ENCODE measurements at regions not wholly inside any gene's neighbourhood (a gene's known extent, or its start where the extent isn't known, plus 50 kb on each side); places are given as distances from the start of the nearest gene placed in this dataset.

DNA sequence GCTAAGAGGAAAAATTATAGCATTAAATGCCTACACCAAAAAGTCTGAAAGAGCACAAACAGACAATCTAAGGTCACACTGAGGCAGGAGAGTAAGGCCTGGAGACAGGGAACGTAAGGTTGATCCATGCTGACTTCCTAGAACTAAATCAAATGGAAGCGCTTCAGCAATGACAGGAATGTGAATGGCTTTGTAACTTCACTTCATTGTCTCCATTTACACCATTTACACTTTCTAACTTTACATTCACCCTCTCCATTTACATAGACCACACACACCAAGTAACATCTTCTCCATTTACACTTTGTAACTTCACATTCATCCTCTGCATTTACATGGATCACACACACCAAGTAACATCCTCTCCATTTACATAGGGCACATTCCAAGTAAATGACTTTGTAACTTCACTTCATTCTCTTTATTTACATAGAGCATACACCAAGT lies 103.1 kb upstream of the SPATS2L start:
- no peak for DNase-seq (ENCODE audit: low read depth)
- TF ChIP-seq, protein P1, sequence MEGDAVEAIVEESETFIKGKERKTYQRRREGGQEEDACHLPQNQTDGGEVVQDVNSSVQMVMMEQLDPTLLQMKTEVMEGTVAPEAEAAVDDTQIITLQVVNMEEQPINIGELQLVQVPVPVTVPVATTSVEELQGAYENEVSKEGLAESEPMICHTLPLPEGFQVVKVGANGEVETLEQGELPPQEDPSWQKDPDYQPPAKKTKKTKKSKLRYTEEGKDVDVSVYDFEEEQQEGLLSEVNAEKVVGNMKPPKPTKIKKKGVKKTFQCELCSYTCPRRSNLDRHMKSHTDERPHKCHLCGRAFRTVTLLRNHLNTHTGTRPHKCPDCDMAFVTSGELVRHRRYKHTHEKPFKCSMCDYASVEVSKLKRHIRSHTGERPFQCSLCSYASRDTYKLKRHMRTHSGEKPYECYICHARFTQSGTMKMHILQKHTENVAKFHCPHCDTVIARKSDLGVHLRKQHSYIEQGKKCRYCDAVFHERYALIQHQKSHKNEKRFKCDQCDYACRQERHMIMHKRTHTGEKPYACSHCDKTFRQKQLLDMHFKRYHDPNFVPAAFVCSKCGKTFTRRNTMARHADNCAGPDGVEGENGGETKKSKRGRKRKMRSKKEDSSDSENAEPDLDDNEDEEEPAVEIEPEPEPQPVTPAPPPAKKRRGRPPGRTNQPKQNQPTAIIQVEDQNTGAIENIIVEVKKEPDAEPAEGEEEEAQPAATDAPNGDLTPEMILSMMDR (IDR thresholded peaks at IDR 0.05; ENCODE audit: control insufficient read depth, insufficient read depth, low read depth, low read length, missing control alignments): no peak
- H3K4me3 ChIP-seq (ENCODE audit: control insufficient read depth, low read depth, low read length): no peak overlapping the region

DNA sequence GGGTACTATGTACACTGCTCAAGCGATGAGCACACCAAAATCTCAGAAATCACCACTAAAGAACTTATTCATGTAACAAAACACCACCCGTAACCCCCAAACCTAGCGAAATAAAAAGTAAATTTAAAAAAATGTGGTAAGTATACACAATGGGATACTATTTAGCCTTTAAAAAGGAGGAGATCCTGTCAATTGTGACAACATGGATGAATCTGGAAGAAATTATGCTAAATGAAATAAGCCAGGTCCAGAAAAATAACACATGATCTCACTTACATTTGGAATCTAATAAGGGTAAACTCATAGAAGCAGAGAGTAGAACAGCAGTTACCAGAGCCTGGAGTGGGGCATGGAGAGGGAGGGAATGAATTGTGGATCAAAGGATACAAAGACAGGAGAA lies 98.5 kb upstream of the SPATS2L start:
- TF ChIP-seq, protein P1 (IDR thresholded peaks at IDR 0.05; ENCODE audit: control insufficient read depth, insufficient read depth, low read depth, low read length, missing control alignments): no peak
- DNase-seq (ENCODE audit: low read depth): no peak

DNA sequence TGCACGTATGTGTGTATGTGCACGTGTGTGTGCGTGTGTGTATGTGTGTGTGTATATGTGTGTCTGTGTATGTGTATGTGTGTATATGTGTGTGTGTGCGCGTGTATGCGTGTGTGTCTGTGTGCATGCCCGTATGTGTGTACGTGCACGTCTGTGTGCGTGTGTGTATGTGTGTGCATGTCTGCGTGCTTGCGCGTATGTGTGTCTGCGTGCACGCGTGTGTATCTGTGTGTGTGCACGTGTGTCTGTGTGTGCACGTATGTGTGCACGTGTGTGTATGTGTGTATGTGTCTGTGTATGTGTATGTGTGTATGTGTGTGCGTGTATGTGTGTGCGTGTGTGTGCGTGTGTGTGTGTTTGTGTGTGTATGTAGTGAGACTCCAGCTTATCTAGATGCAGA lies 97.5 kb upstream of the SPATS2L start:
- TF ChIP-seq, protein P1 (IDR thresholded peaks at IDR 0.05; ENCODE audit: control insufficient read depth, insufficient read depth, low read depth, low read length, missing control alignments): no peak
- H3K4me3 ChIP-seq (ENCODE audit: control insufficient read depth, low read depth, low read length): no peak overlapping the region
- DNase-seq (ENCODE audit: low read depth): no peak

More for the DNA sequence above, 98.5 kb upstream of the SPATS2L start:
- H3K4me3 ChIP-seq (ENCODE audit: control insufficient read depth, low read depth, low read length): no peak overlapping the region

DNA sequence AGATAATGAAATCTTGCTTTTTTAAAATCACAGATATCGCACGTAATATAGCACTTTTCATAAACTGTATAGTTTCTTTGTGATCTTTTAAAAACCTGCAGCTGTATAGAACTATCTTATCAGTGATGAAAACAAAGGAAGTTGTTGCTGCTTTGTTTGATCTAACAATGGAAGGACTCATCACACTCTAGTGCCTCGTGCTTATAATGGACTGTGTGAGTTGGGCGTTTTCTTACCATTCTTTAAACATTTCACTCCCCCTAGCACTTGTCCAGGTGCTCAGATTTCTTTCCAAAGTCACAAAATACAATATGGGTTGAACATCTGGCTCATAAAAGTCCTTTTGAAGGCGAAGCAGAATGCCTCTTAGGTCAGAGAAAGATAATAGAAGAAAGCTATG lies 94.8 kb upstream of the SPATS2L start:
- TF ChIP-seq, protein P1 (IDR thresholded peaks at IDR 0.05; ENCODE audit: control insufficient read depth, insufficient read depth, low read depth, low read length, missing control alignments): no peak
- no peak overlapping the region for H3K4me3 ChIP-seq (ENCODE audit: control insufficient read depth, low read depth, low read length)
- no peak for DNase-seq (ENCODE audit: low read depth)

DNA sequence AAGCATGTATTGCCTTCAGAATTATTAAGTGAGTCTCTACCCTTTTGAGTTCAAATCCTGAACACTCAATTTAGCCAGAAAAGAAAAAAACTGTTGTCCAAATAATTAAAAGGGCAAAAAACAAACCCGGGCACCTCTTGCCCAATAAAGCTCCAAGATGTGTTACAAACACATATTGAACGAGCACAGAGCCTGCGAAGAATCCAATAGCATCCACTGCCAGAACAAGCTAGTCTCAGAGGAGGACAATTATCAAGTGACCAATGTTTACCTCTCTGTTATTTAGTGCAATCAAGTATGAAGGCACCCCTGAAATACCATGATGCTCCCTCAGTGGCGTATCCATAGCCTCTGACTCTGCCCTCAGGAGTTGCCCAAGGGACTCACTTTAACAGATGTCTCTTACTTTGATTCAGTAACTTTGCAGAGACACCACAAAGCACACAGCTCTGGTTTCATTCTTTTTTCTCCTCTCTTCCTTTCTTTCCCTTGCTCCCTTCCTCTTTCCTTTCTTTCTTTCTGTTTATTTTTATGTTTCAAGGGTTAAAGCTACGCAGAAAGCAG lies 93.5 kb upstream of the SPATS2L start:
- DNase-seq (ENCODE audit: low read depth): no peak
- TF ChIP-seq, protein P1 (IDR thresholded peaks at IDR 0.05; ENCODE audit: control insufficient read depth, insufficient read depth, low read depth, low read length, missing control alignments): no peak
- no peak overlapping the region for H3K4me3 ChIP-seq (ENCODE audit: control insufficient read depth, low read depth, low read length)

DNA sequence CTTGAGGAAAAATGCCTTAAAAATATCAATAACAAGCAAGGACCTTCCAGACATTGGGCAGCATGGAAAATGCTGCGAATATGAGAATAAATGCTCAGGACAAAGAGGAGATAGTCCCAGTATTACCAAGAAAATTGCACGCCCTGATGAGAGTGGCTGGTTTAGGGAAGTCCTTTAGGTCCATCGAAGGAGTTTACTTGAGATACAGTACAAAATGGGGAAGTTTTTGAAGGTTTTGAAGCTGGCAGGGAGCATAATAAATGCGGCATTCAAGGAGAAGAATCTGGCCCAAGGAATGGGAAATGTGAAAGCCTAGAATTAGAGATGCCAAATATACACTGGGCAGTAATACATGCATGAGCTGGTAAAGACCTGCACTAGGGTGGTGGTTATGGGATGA lies 90.2 kb upstream of the SPATS2L start:
- TF ChIP-seq, protein P1 (IDR thresholded peaks at IDR 0.05; ENCODE audit: control insufficient read depth, insufficient read depth, low read depth, low read length, missing control alignments): no peak
- no peak for DNase-seq (ENCODE audit: low read depth)
- H3K4me3 ChIP-seq (ENCODE audit: control insufficient read depth, low read depth, low read length): no peak overlapping the region

DNA sequence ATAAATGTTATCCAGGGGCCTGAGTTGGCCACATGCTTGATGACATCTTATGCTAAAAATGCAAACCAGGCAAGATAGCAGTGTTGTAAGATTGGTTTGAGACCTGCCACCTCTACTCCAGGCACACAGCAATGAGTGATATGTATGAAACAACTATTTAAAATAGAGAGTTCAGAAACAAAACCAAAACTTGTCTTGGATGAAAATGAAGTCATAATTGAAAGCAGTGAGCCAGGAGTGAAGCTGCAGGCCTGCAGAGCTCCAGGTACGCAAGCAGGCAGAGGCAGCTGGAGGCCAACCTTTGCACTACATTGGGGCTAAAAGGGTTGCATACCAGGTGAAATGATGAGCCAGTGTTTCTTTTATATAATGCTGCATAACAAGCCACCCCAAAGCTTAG lies 89.2 kb upstream of the SPATS2L start:
- no peak overlapping the region for H3K4me3 ChIP-seq (ENCODE audit: control insufficient read depth, low read depth, low read length)
- TF ChIP-seq, protein P1 (IDR thresholded peaks at IDR 0.05; ENCODE audit: control insufficient read depth, insufficient read depth, low read depth, low read length, missing control alignments): no peak
- no peak for DNase-seq (ENCODE audit: low read depth)

Data from AG09309 (cell line).